Jurkat, Clone E6-1 (cell line): ENCODE measurements at regions not wholly inside any gene's neighbourhood (a gene's known extent, or its start where the extent isn't known, plus 50 kb on each side); places are given as distances from the start of the nearest gene placed in this dataset.

Source experiments
- DNase-seq: peaks from one replicate; pipeline ENCODE4 v3.0.0-alpha.2; 2011; ENCODE audit warnings: low read depth, low spot score
- H3K4me3 ChIP-seq: 2 replicates; pipeline ENCODE4 v1.5.1; 2011; ENCODE audit warnings: mild to moderate bottlenecking, low read length, control low read depth, moderate library complexity

- no peak for DNase-seq
- H3K4me3 ChIP-seq = no peak overlapping the region
These were observed 758.8 kb upstream of the DDX18 start for GRCh38 chr2:117055499-117056375.

GRCh38 chr2:117056376-117056748 is 758.1 kb upstream of the DDX18 start:
- H3K4me3 ChIP-seq = no peak overlapping the region
- DNase-seq = no peak

- no peak overlapping the region for H3K4me3 ChIP-seq
- DNase-seq = no peak
These were observed 757.5 kb upstream of the DDX18 start for GRCh38 chr2:117057016-117057415.

GRCh38 chr2:117058366-117058765 is 756.1 kb upstream of the DDX18 start:
- DNase-seq = no peak

GRCh38 chr2:117064021-117064420 is 750.5 kb upstream of the DDX18 start:
- no peak overlapping the region for H3K4me3 ChIP-seq
- DNase-seq = no peak

More at GRCh38 chr2:117058366-117058765, 756.1 kb upstream of the DDX18 start:
- no peak overlapping the region for H3K4me3 ChIP-seq

GRCh38 chr2:117065912-117066311 is 748.6 kb upstream of the DDX18 start:
- DNase-seq = no peak
- no peak overlapping the region for H3K4me3 ChIP-seq

- no peak for DNase-seq
- H3K4me3 ChIP-seq = no peak overlapping the region
These were observed 746.6 kb upstream of the DDX18 start for GRCh38 chr2:117067900-117068299.

GRCh38 chr2:117068371-117068770 is 746.1 kb upstream of the DDX18 start:
- DNase-seq = no peak
- H3K4me3 ChIP-seq = no peak overlapping the region

- no peak for DNase-seq
- no peak overlapping the region for H3K4me3 ChIP-seq
These were observed 742.9 kb upstream of the DDX18 start for GRCh38 chr2:117071556-117072102.

- DNase-seq = no peak
These were observed 739.7 kb upstream of the DDX18 start for GRCh38 chr2:117074756-117075155.

GRCh38 chr2:117085256-117085655 is 729.2 kb upstream of the DDX18 start:
- H3K4me3 ChIP-seq = no peak overlapping the region
- no peak for DNase-seq

More at GRCh38 chr2:117074756-117075155, 739.7 kb upstream of the DDX18 start:
- no peak overlapping the region for H3K4me3 ChIP-seq

- no peak for DNase-seq
- no peak overlapping the region for H3K4me3 ChIP-seq
These were observed 728.8 kb upstream of the DDX18 start for GRCh38 chr2:117085737-117086136.

GRCh38 chr2:117086174-117086942 is 728.1 kb upstream of the DDX18 start:
- DNase-seq = no peak
- H3K4me3 ChIP-seq = no peak overlapping the region

GRCh38 chr2:117086943-117087250 is 727.6 kb upstream of the DDX18 start:
- DNase-seq = no peak
- no peak overlapping the region for H3K4me3 ChIP-seq

- DNase-seq = no peak
These were observed 726.8 kb upstream of the DDX18 start for GRCh38 chr2:117087535-117088291.

GRCh38 chr2:117091041-117091837 is 723.3 kb upstream of the DDX18 start:
- no peak overlapping the region for H3K4me3 ChIP-seq

More at GRCh38 chr2:117087535-117088291, 726.8 kb upstream of the DDX18 start:
- no peak overlapping the region for H3K4me3 ChIP-seq

GRCh38 chr2:117101613-117102012 is 712.9 kb upstream of the DDX18 start:
- H3K4me3 ChIP-seq = no peak overlapping the region
- DNase-seq = no peak

More at GRCh38 chr2:117091041-117091837, 723.3 kb upstream of the DDX18 start:
- DNase-seq = no peak

- no peak overlapping the region for H3K4me3 ChIP-seq
- no peak for DNase-seq
These were observed 705.7 kb upstream of the DDX18 start for GRCh38 chr2:117108741-117109267.
